WTC11 (cell line): ENCODE measurements at regions not wholly inside any gene's neighbourhood (a gene's known extent, or its start where the extent isn't known, plus 50 kb on each side); places are given as distances from the start of the nearest gene placed in this dataset.

Experiments
- ATAC-seq: fragments of 200-7000 bp; cut with Tn5 transposase; 2 replicates; pipeline ENCODE4 v1.10.0; 2021; ENCODE audit warnings: mild to moderate bottlenecking, moderate library complexity
- CTCF ChIA-PET: fragments of 300-600 bp; sonication (Branson Sonifier 250); formaldehyde crosslinking; loops from one replicate; lab custom pipeline; 2021; ENCODE audit warnings: antibody characterized with exemption; lab: Charles Lee
- POLR2A ChIA-PET: fragments of 350-600 bp; sonication (Branson Sonifier 250); formaldehyde crosslinking; loops from one replicate; lab custom pipeline; 2021; ENCODE audit warnings: antibody characterized with exemption; lab: Charles Lee
- DNase-seq: peaks from one replicate; pipeline ENCODE4 v3.0.0; 2021; ENCODE audit warnings: low spot score
- H3K27ac Mint-ChIP-seq: 2 replicates; pipeline ENCODE4 v1.8.0; 2021; ENCODE audit warnings: mixed read lengths
- H3K27me3 Mint-ChIP-seq: 2 replicates; pipeline ENCODE4 v1.8.0; 2021; ENCODE audit warnings: low read depth, mild to moderate bottlenecking, moderate library complexity, mixed read lengths
- H3K36me3 Mint-ChIP-seq: 2 replicates; pipeline ENCODE4 v1.8.0; 2021; ENCODE audit warnings: mixed read lengths
- H3K4me1 Mint-ChIP-seq: 2 replicates; pipeline ENCODE4 v1.8.0; 2022; ENCODE audit warnings: mixed read lengths
- H3K4me3 Mint-ChIP-seq: 2 replicates; pipeline ENCODE4 v1.8.0; 2021; ENCODE audit warnings: mild to moderate bottlenecking, moderate library complexity, mixed read lengths
- H3K9me3 Mint-ChIP-seq: 2 replicates; pipeline ENCODE4 v1.8.0; 2021; ENCODE audit warnings: mixed read lengths
- ATF1 ChIP-seq: sonication (generic); formaldehyde crosslinking; IDR thresholded peaks from 2 replicates; pipeline ENCODE4 v1.8.1; 2023; ENCODE audit warnings: mild to moderate bottlenecking, moderate library complexity, missing genetic modification reagents
- CBFB ChIP-seq: sonication (generic); formaldehyde crosslinking; IDR thresholded peaks from 2 replicates; pipeline ENCODE4 v1.8.1; 2022; ENCODE audit warnings: mild to moderate bottlenecking, low read depth, missing genetic modification reagents
- CTCF ChIP-seq: fragments of 200-600 bp; IDR thresholded peaks from 2 replicates; pipeline ENCODE4 v1.8.0; 2022; ENCODE audit warnings: antibody characterized with exemption
- ERG ChIP-seq: fragments of 250-450 bp; sonication (Bioruptor Pico); IDR thresholded peaks from 2 replicates; pipeline ENCODE4 v1.8.0; 2021; ENCODE audit warnings: mild to moderate bottlenecking
- ETV6 ChIP-seq: sonication (generic); formaldehyde crosslinking; IDR thresholded peaks from 2 replicates; pipeline ENCODE4 v1.8.1; 2022; ENCODE audit warnings: mild to moderate bottlenecking, missing genetic modification reagents
- FOXJ3 ChIP-seq: sonication (generic); formaldehyde crosslinking; IDR thresholded peaks from 2 replicates; pipeline ENCODE4 v1.9.0; 2021; ENCODE audit warnings: missing genetic modification reagents, mild to moderate bottlenecking, borderline replicate concordance
- HMGA2 ChIP-seq: fragments of 250-450 bp; sonication (Bioruptor Pico); IDR thresholded peaks from 2 replicates; pipeline ENCODE4 v1.4.0; 2021; ENCODE audit warnings: mild to moderate bottlenecking, moderate library complexity
- JUN ChIP-seq: sonication (generic); formaldehyde crosslinking; IDR thresholded peaks from 2 replicates; pipeline ENCODE4 v1.8.0; 2023; ENCODE audit warnings: mild to moderate bottlenecking, missing genetic modification reagents
- NFE2L1 ChIP-seq: sonication (generic); formaldehyde crosslinking; IDR thresholded peaks from 2 replicates; pipeline ENCODE4 v1.8.1; 2023; ENCODE audit warnings: missing genetic modification reagents
- PRDM15 ChIP-seq: sonication (generic); formaldehyde crosslinking; IDR thresholded peaks from 2 replicates; pipeline ENCODE4 v1.8.0; 2022; ENCODE audit warnings: missing genetic modification reagents
- RORB ChIP-seq: fragments of 250-450 bp; sonication (Bioruptor Pico); IDR thresholded peaks from 2 replicates; pipeline ENCODE4 v1.9.0; 2021; ENCODE audit warnings: mild to moderate bottlenecking
- SP1 ChIP-seq: sonication (generic); formaldehyde crosslinking; conservative IDR thresholded peaks from 2 replicates; pipeline ENCODE4 v1.8.1; 2022; ENCODE audit warnings: missing genetic modification reagents
- TEAD1 ChIP-seq: sonication (generic); formaldehyde crosslinking; IDR thresholded peaks from 2 replicates; pipeline ENCODE4 v1.8.0; 2022; ENCODE audit warnings: mild to moderate bottlenecking, missing genetic modification reagents
- TEAD4 ChIP-seq: sonication (generic); formaldehyde crosslinking; IDR thresholded peaks from 2 replicates; pipeline ENCODE4 v1.8.0; 2022; ENCODE audit warnings: mild to moderate bottlenecking, missing genetic modification reagents
- ZNF138 ChIP-seq: sonication (generic); formaldehyde crosslinking; conservative IDR thresholded peaks from 2 replicates; pipeline ENCODE4 v1.8.1; 2022; ENCODE audit warnings: mild to moderate bottlenecking, moderate library complexity, missing genetic modification reagents
- ZNF263 ChIP-seq: sonication (generic); formaldehyde crosslinking; IDR thresholded peaks from 2 replicates; pipeline ENCODE4 v1.8.1; 2022; ENCODE audit warnings: low read depth, mild to moderate bottlenecking, moderate library complexity, missing genetic modification reagents
- TF ChIP-seq, protein P1 (sequence below): sonication (generic); formaldehyde crosslinking; IDR thresholded peaks from 2 replicates; pipeline ENCODE4 v1.8.1; 2023; ENCODE audit warnings: mild to moderate bottlenecking, missing genetic modification reagents, moderate library complexity
- TF ChIP-seq, protein P2 (sequence below): sonication (generic); formaldehyde crosslinking; IDR thresholded peaks from 2 replicates; pipeline ENCODE4 v1.8.1; 2022; ENCODE audit warnings: mild to moderate bottlenecking, missing genetic modification reagents, moderate library complexity, borderline replicate concordance
- TF ChIP-seq, protein P3 (sequence below): fragments of 250-450 bp; sonication (Bioruptor Pico); IDR thresholded peaks from 2 replicates; pipeline ENCODE4 v1.9.0; 2021; ENCODE audit warnings: mild to moderate bottlenecking

GRCh38 chr18:3356614-3357013, 93.4 kb upstream of the TGIF1 start:
- ChIA-PET POLR2A (no interaction called here), CTCF (no interaction called here)
- DNase-seq (no peak), ATAC-seq (no peak)
- no peak overlapping the region for H3K27ac Mint-ChIP-seq
- no peaks in the 10 kb centered on the region for H3K9me3 Mint-ChIP-seq
- H3K4me3 Mint-ChIP-seq: no peak overlapping the region
- H3K36me3 Mint-ChIP-seq: no peaks in the 10 kb centered on the region
- H3K27me3 Mint-ChIP-seq: no peaks in the 10 kb centered on the region
- no peak for TF ChIP-seq RORB (CRISPR knock-in tag)
- TF ChIP-seq ZNF138 (CRISPR knock-in tag): no peak
- no peak for TF ChIP-seq NFE2L1 (CRISPR knock-in tag)
- TF ChIP-seq TEAD1 (CRISPR knock-in tag): no peak
- no peak for TF ChIP-seq ATF1
- TF ChIP-seq ETV6 (CRISPR knock-in tag): no peak
- no peak for TF ChIP-seq CTCF
- TF ChIP-seq HMGA2 (CRISPR knock-in tag): no peak
- no peak for TF ChIP-seq ZNF263 (CRISPR knock-in tag)
- TF ChIP-seq, protein P1, sequence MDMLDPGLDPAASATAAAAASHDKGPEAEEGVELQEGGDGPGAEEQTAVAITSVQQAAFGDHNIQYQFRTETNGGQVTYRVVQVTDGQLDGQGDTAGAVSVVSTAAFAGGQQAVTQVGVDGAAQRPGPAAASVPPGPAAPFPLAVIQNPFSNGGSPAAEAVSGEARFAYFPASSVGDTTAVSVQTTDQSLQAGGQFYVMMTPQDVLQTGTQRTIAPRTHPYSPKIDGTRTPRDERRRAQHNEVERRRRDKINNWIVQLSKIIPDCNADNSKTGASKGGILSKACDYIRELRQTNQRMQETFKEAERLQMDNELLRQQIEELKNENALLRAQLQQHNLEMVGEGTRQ (CRISPR knock-in tag): no peak
- TF ChIP-seq, protein P2, sequence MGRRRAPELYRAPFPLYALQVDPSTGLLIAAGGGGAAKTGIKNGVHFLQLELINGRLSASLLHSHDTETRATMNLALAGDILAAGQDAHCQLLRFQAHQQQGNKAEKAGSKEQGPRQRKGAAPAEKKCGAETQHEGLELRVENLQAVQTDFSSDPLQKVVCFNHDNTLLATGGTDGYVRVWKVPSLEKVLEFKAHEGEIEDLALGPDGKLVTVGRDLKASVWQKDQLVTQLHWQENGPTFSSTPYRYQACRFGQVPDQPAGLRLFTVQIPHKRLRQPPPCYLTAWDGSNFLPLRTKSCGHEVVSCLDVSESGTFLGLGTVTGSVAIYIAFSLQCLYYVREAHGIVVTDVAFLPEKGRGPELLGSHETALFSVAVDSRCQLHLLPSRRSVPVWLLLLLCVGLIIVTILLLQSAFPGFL (CRISPR knock-in tag): no peak
- no peak for TF ChIP-seq CBFB (CRISPR knock-in tag)
- TF ChIP-seq JUN (CRISPR knock-in tag): no peak
- no peak for TF ChIP-seq FOXJ3 (CRISPR knock-in tag)
- TF ChIP-seq PRDM15 (CRISPR knock-in tag): no peak
- TF ChIP-seq, protein P3, sequence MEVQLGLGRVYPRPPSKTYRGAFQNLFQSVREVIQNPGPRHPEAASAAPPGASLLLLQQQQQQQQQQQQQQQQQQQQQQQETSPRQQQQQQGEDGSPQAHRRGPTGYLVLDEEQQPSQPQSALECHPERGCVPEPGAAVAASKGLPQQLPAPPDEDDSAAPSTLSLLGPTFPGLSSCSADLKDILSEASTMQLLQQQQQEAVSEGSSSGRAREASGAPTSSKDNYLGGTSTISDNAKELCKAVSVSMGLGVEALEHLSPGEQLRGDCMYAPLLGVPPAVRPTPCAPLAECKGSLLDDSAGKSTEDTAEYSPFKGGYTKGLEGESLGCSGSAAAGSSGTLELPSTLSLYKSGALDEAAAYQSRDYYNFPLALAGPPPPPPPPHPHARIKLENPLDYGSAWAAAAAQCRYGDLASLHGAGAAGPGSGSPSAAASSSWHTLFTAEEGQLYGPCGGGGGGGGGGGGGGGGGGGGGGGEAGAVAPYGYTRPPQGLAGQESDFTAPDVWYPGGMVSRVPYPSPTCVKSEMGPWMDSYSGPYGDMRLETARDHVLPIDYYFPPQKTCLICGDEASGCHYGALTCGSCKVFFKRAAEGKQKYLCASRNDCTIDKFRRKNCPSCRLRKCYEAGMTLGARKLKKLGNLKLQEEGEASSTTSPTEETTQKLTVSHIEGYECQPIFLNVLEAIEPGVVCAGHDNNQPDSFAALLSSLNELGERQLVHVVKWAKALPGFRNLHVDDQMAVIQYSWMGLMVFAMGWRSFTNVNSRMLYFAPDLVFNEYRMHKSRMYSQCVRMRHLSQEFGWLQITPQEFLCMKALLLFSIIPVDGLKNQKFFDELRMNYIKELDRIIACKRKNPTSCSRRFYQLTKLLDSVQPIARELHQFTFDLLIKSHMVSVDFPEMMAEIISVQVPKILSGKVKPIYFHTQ: no peak
- no peak for TF ChIP-seq TEAD4 (CRISPR knock-in tag)
- no peak for TF ChIP-seq ERG (CRISPR knock-in tag)
- TF ChIP-seq SP1 (CRISPR knock-in tag): no peak
- H3K4me1 Mint-ChIP-seq: peaks cover 27% of the 10 kb centered on the region
